Caki2 (cell line): ENCODE measurements at regions not wholly inside any gene's neighbourhood (a gene's known extent, or its start where the extent isn't known, plus 50 kb on each side); places are given as distances from the start of the nearest gene placed in this dataset.

ENCODE experiments used
- DNase-seq: peaks from one replicate; pipeline ENCODE4 v3.0.0-alpha.2; 2015; ENCODE audit warnings: low read depth
- in situ Hi-C: cut with HindIII; loops from 2 replicates; pipeline ENCODE4 v1.10.0; 2016; ENCODE audit warnings: low sequenced_read_pairs, low pct_unique_long_range_greater_than_20kb, mixed read lengths

GRCh38 chr10:52683776-52684175 lies 88.8 kb downstream of the MBL2 start:
- in situ Hi-C loops = no loop called here
- no peak for DNase-seq

GRCh38 chr10:52688899-52689298 lies 83.7 kb downstream of the MBL2 start:
- in situ Hi-C loops = no loop called here
- DNase-seq = no peak

GRCh38 chr10:52696232-52696631 lies 76.4 kb downstream of the MBL2 start:
- no peak for DNase-seq
- in situ Hi-C loops = no loop called here

- DNase-seq = no peak
- in situ Hi-C loops = no loop called here
Observed at GRCh38 chr10:52701647-52702046, 70.9 kb downstream of the MBL2 start.

GRCh38 chr10:52703451-52703850 lies 69.1 kb downstream of the MBL2 start:
- in situ Hi-C loops = no loop called here
- no peak for DNase-seq

GRCh38 chr10:52703898-52704297 lies 68.7 kb downstream of the MBL2 start:
- in situ Hi-C loops = no loop called here
- no peak for DNase-seq

- no peak for DNase-seq
- in situ Hi-C loops = no loop called here
Observed at GRCh38 chr10:52706332-52707070, 66.1 kb downstream of the MBL2 start.
